Left kidney (tissue), 1 donor: ENCODE measurements at regions not wholly inside any gene's neighbourhood (a gene's known extent, or its start where the extent isn't known, plus 50 kb on each side); places are given as distances from the start of the nearest gene placed in this dataset.

ENCODE experiments used
- DNase-seq: peaks from one replicate; pipeline ENCODE4 v3.0.0-alpha.2; 2013

DNA sequence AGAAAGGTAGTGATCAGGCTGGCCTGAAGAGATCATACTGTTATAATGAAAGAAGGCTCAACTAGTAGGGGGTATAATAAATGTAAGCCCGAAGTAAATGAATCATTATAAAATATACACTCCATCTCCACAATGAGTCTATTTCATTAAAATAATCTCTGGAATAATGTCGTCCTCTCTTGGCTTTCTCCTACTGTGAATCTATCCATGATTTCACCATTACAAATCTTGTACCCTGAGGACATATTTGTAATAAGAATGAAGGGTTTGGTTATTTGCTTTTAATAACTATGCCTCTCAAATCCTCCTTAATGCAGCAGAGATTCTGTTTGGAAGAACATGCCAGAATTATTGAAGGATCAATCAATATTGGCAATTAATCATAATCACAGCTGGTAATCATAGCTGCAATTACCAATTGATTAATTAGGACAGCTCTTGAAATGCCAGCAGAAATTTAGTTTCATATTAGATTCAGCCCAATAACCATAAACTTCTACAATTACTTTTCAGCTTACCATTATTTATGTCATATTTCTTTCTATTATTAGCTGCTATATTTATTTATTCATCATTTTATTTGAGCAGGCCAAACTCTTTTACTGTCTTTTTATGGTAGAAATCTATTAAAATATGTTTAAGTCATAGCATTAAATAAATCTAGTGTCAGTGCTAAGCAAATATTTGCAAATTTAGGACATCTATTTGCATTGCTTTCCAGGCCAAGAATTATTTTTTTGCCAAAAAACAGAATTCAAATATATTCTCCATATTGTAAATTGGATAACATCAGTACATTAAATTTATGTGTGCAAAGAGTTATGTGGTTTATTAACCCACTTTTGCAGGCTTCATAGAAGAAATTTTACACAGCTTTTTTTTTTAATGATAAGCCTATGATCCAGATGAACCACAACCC lies 588.4 kb upstream of the LRRC4C start:
- no peak for DNase-seq

DNA sequence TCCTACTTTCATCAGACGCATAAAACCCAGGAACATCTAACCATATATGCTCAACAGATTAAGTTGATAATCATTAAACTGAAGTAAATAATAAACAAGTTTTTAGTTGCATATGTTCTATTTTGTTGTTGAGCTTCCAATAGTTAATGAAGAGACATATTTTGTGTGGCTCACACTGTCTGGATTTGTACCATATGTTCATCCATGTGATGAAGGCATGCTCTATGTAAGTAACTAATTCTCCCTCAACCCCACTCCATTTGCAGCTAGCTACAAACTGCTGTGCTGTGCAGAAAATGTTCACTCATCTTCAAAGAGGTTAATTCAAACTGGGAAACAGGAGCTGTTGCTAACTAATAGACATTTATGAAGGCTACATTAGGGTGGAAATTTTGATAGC lies 589.7 kb upstream of the LRRC4C start:
- no peak for DNase-seq

DNA sequence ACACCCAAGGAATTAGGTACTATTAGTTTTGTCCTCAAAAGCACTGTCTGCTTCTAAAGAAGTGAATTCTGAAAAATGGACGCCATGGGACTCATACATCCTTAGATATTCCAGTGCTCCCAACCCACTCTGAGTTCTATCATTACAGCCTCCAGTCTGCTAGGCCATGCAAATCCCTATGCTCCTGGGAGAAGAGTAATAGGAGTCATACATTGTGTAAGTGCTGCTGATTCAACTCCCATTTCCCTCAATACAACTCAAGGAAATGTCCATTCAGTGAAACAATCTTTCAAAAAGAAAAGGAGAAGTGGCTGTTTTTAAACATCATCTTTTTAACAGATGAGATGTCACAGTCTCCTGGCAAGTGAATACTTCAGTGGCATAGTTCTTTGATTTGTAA lies 590.2 kb upstream of the LRRC4C start:
- no peak for DNase-seq

DNA sequence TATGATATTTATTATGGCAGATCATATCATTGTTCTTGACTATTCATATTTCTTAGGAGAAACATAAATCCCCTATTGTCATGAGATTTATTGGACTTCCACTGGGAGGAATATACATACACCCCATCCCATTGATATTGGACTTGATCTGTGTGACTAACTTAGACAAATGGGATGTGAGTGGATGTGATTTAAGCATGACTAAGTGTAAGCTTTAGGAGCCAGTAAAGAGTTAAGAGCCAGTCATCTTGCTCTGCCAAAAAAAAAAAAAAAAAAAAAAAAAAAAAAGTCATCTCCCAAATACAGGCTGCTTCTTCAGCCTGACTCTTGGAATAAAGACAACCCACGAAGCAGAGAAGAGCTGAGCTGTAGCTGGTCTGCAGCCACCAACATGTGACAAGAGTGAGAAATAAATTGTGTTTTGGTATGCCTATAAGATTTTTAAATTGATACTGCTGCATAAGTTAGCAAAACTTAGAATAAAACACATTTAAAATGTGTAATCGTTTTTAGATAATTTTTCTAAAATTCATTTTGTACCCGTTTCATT lies 595.0 kb upstream of the LRRC4C start:
- DNase-seq, result no peak

DNA sequence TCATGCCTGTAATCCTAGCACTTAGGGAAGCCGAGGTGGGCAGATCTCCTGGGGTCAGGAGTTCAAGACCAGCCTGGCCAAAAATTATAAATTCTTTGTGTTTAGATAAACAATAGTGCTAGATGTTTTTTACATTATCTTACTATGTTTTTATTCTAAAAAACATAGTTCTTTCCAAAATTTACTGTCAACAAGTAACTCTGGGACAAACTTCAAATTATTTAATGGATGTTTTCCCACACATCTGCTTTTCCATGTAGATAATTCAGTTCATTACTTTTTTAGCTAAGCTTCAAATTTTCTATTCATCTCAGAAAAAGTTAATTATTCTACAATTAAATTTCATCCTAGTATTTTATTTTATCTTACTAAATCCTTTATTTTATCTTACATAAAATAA lies 596.2 kb upstream of the LRRC4C start:
- no peak for DNase-seq

DNA sequence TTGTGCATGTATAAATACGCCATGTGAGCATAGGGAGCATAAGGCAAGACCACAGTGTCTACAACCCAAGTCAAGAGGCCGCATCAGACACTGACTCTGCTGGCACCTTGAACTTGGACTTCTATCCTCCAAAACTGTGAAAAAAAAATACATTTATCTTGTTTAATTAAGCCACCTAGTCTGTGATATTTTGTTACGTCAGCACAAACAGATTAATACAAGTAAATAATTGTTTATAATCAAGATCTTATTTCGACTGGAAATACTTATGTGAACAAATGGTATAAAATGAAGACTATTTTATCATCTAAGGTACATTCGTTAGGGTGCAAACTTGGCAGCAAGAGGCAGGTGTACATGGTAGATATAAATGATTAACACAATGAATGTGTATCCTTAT lies 599.3 kb upstream of the LRRC4C start:
- DNase-seq, result no peak

DNA sequence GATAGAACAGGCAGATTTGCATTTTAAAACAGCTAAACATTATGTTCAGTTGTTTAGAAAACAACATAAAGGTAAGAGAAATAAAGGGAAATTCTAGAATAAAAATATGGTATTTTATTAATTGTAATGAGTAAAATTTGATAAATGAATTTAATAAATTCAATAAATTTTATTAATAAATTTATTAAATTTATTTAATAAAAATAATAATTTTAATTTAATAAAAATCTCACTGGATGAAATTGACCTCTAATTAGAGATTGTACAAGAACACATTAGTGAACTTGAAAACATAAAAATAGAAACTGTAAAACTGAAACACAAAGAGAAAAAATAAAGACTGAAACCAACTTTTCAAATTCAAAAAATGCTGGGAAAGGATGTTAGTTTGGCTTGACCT lies 605.7 kb upstream of the LRRC4C start:
- DNase-seq, result no peak

DNA sequence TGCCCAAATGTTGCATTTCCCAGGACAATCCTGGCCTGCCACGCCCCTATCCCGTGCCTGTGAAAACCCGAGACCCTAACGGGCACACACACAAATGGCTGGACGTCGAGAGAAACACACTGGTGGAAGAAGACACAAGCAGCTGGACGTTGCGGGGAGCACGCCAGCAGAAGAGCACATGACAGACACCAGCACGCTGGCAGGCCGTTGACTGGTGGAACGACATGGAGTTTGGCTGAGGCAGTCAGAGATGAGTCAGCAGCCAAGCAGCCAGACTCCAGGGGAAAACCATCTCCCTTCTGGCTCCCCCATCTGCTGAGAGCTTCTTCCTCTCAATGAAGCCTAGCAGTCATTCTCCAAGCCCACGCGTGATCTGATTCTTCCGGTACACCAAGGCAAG lies 606.7 kb upstream of the LRRC4C start:
- no peak for DNase-seq

DNA sequence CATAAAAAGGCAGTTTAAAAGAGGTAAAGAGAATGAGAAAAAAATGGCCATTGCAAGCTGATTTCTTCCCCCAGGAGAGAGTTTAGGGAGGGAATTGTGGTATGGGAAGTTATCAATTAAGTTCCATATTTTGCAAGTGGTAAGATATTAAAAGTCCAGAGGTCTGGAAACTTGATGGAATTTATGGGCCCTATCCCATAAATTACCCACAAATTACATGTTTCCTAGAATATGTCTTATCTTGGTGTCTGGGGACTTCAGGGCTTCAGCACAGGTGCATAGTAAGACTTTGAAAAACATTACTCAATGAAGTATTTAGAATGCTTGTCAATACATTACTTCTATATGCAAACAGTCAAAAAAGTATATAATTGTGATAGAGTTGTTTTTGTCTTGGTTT lies 614.9 kb upstream of the LRRC4C start:
- no peak for DNase-seq

DNA sequence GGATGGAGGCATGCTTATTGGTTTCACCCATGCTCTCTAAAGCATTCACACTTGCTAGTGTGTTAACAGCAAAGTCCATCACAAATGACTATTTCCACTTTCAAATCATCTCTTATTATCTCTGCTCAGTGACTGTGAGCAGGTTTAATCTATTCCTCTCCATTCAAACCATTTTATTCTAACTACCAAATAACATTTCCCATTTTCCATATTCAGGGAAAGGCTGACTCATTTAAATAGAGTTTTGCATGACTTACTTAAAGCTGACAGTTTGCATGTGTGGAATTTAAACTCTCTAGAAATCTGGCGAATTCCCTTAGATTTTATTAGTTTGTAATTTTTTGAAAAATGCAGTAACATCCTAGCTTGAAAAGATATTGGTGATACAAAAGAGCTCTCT lies 615.7 kb upstream of the LRRC4C start:
- DNase-seq, result no peak

DNA sequence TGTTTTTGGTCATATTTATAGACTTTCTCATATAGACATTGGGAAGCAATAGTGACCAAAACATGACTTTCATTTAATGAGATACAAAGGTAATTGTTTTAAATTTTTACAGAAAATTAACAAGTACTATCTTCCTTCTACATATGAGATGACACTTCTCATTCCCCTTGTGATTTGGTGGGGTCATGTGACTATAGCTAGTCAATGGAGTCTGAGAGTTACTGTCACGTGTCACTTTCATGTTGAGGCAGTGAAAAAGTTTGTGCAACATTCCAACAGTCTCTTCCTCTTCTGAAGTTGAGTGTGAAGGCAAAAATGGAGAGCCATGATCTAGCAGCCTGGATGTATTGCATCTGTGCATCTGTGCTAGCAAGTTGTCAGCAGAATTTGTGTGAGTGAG lies 618.3 kb upstream of the LRRC4C start:
- no peak for DNase-seq

DNA sequence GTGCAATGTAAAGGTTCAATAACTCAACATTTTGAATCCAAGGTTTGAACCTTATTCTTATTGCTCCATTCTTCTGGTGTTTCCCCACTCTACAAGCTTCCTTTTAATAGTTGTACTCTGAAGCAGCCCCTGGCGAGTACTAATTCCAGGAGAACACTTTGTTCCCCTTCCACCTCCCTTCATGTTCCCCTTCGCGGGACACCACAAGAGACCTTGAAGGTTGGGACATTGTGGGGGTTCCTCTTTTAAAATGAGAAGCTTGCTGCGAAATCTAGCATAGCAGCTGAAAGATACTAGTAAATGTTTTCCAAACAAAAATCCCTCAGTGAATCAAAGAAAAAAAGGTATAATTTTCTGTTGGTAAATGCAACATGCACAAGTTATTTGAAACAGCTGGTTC lies 626.3 kb upstream of the LRRC4C start:
- no peak for DNase-seq

DNA sequence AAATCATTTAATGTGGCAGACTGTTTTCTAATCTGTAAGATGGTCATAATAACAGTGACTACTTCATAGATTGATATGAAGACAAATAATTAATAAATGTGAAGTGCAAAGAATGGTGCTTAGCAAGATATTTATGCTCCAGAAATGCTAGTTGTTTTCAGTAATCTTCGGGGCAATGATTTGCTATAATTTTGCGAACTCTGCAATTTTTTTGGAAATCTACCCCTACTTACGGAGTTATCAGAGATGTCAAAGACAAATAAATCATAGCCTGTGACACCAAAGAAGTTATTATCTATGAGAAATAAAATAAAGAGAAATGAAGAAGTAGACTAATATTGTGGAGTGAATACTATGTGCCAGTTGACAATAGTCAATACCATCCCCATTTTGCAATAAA lies 634.1 kb upstream of the LRRC4C start:
- no peak for DNase-seq

DNA sequence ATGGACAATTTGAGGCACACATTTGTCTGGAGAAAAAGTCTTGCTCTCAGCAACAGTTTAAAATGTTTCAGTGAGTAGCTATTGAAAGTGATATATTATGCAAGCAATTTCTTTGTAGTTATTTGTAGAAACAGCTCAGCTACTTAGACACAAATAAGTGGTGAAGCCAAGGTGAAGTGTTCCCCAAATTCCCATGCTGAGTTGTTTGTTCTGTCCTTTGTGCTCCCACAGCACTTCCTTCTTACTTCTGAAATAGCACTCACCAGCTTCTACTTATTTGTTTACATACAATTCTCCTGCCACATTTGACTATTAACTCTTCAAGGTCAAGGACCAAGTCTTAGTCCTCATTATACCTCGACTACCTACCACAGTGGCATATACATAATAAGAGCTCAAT lies 638.6 kb upstream of the LRRC4C start:
- DNase-seq, result no peak

DNA sequence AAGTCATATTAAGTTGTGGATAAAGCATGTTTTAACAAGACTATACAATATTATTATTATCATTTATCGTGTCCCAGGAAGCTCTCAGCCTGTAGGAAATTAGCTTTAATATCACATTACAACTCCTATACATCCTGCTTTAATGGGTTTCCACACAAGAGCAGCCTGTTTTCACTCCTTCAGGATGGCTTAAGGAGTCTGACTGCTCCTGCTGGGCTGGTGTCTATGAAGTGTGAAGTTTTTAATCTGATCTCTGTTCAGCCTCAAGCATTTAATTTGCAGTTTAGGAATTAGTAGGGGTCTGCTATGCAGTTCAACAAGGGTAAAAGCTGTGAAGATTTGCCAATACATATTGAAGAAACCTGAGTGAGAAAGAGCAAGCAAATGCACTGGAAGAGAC lies 653.4 kb upstream of the LRRC4C start:
- DNase-seq, result no peak

DNA sequence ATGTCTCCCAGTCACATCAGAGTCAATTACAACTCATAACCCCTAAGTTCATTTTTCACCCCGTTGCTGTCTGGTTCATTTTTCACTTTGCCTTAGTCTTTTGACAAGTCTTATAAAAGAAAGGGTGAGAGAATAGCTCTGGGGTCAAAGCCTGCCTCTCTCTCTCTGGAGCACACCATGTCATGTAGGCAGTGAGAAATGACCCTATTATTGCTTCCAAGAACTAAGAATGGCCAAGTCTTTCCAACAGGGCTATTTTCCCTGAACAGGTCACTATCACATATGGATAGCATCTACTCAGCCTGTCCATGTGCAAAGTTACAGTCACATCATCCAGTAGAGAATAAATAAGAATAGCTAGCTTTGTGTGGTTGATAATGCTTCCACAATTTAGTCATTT lies 655.5 kb upstream of the LRRC4C start:
- no peak for DNase-seq

DNA sequence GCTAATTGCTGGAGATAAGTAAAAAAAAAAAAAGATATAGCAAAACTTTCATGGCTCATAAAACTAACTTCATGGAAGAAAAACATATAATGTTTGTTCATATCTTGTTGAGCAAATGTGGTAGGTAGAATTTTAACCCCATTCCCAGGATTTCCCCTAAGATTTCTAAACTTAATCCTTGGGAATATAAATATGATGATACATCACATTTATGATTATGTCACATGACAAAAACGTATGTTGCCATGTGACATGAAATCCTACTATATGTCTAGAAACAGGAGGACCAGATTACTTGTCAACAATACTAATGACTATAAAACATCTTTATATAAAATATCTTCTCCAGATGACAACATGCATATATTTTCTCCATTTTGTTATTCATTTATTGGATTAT lies 679.0 kb upstream of the LRRC4C start:
- DNase-seq, result no peak

DNA sequence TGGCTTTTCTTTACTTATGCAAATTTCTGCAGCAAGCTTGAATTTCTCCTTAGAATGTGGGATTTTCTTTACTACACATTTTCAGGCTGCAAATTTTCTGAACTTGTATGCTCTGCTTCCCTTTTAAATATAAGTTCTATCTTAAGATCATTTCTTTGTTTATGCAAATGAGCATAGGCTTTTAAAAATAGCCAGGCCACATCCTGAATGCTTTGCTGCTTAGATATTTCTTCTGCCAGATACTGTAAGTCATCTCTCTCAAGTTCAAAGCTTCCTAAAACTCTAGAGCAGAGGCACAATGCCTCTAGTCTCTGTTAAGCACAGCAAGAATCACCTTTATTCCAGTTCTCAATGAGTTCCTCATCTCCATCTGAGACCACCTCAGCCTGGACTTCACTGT lies 685.9 kb upstream of the LRRC4C start:
- no peak for DNase-seq

DNA sequence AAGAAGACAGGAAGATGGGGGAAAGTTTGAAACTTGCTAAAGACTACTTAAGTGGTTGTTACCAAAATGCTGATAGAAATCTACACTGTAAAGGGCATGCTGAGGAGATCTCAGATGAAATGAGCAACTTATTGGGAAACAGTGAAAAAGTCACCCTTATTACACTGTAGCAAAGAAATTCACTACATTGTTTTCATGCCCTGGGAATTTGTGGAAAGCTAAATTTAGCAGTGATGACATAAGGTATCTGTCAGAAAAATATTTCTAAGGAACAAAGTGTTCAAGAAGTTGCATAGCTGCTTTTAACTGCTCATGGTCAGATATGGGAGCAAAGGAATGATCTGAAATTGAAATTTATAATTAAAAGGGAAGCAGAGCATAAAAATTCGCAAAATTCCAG lies 702.4 kb upstream of the LRRC4C start:
- no peak for DNase-seq

DNA sequence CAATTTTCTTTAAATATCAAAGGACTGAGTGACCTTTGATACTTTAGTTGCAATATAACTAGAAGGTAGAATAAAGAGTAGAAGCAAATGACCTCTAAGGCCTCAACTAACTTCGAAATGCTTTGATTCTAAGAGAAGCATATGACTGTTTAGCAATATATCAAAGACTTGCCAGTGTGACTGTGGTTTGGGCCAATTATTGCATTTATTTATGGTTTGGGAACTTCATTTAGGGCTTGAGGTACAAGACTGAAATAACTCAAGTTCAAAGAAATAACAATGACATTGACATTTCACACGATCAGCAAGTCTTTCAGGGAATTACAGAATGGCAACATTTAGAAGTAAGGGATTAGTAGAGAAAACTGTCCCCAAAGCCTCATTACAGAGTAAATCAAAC lies 709.7 kb upstream of the LRRC4C start:
- DNase-seq, result no peak

DNA sequence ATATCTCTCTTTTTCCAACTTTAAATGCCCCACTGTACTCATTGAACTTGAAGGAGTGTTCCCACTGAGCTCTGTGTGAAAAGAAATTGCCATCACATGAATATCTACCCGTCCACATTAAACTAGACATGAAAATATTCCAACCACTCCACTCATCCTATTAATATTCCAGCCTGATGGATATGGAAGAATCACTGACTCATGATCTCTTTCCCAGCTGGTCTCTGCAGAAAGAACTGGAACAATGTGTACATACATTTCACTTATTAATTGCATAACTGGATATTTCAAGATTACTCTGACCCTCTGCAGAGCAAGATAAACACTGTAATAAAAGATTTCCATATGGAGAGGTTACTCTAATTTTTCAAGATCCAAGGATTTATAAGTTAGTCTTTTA lies 711.1 kb upstream of the LRRC4C start:
- DNase-seq, result no peak

DNA sequence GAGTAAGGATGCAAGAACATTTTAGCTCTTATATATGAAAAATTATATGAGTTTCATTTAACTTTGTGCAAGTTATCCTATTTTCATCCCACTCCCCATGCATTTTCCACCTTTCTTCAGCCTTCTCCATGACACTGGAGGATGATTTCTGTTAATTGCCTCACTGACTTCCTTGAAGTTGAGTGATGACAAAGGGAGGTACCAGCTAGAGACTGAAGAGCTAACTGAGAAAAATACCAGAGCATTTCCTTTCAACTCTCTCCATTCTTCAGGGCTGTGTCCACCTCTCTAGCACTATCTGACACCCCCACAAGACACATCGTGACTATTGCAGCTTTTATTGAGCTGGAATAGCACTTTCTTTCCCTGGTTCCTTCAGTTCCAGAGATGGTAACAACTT lies 711.6 kb upstream of the LRRC4C start:
- no peak for DNase-seq

DNA sequence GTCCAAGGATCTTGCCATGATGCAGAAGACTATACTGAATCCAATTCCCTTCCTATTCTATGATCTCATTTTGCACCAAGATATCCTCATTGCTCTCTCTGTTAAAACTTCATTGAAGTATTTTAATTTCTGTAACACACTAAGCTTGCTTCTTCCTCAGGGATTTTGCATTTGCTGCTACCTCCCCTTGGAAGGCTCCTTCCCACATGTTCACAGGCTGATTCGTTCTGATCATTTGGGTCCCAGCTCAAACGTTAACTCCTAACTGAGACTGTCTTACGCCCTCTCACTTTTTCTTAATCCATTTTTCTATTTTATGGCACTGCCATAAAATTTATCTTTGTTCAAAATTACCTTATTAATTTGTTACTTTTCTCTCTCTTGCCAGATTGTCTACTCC lies 713.0 kb upstream of the LRRC4C start:
- DNase-seq, result no peak

DNA sequence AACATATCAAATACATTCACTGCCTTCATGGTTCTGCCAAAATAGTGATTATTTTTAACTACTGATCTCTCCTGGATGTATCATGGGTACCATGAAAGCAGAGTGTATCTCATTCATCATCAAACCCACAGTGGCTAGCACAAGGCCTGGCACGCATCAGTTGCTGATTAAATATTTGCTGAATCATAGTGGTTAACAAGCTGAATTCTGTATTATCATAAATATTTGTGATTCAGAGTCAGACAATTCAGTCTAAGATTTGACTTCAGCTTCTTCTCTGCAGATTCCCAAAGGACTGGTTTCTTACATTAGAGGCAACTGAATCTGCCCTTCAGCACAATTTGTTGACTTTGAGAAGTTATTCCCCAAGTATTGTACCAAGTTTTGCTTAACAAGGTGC lies 715.8 kb upstream of the LRRC4C start:
- DNase-seq, result no peak
